H9 (cell line): ENCODE measurements at regions not wholly inside any gene's neighbourhood (a gene's known extent, or its start where the extent isn't known, plus 50 kb on each side); places are given as distances from the start of the nearest gene placed in this dataset.

ENCODE experiments used
- DNase-seq: peaks from one replicate; pipeline ENCODE4 v3.0.0-alpha.2; 2017
- H2AFZ ChIP-seq: one replicate; pipeline ENCODE4 v1.6.1; 2013; ENCODE audit warnings: mild to moderate bottlenecking, low read length, control low read depth, moderate library complexity
- H2AK5ac ChIP-seq: 2 replicates; pipeline ENCODE4 v1.6.1; 2013; ENCODE audit warnings: low read length, control low read depth, mixed read lengths; ENCODE audit not compliant: insufficient read length
- H2BK120ac ChIP-seq: one replicate; pipeline ENCODE4 v1.6.1; 2013; ENCODE audit warnings: low read depth, mild to moderate bottlenecking, low read length, control low read depth, inconsistent platforms; ENCODE audit not compliant: poor library complexity, severe bottlenecking
- H2BK12ac ChIP-seq: 2 replicates; pipeline ENCODE4 v1.6.1; 2013; ENCODE audit warnings: low read length, control low read depth, mixed read lengths, low read depth; ENCODE audit not compliant: insufficient read length
- H2BK15ac ChIP-seq: 2 replicates; pipeline ENCODE4 v1.6.1; 2013; ENCODE audit warnings: low read depth, low read length, control low read depth
- H2BK20ac ChIP-seq: one replicate; pipeline ENCODE4 v1.6.1; 2013; ENCODE audit warnings: low read depth, mild to moderate bottlenecking, low read length, control low read depth, inconsistent platforms; ENCODE audit not compliant: poor library complexity, severe bottlenecking
- H2BK5ac ChIP-seq: 2 replicates; pipeline ENCODE4 v1.6.1; 2013; ENCODE audit warnings: low read length, control low read depth, mixed read lengths; ENCODE audit not compliant: insufficient read length
- H3K14ac ChIP-seq: 2 replicates; pipeline ENCODE4 v1.6.1; 2013; ENCODE audit warnings: low read length, control low read depth; ENCODE audit not compliant: insufficient read depth
- H3K18ac ChIP-seq: 2 replicates; pipeline ENCODE4 v1.6.1; 2013; ENCODE audit warnings: low read depth, mild to moderate bottlenecking, mixed read lengths, low read length, control low read depth; ENCODE audit not compliant: insufficient read length
- H3K23ac ChIP-seq: 2 replicates; pipeline ENCODE4 v1.6.1; 2013; ENCODE audit warnings: low read length, control low read depth, mixed read lengths, low read depth; ENCODE audit not compliant: insufficient read length
- H3K23me2 ChIP-seq: 2 replicates; pipeline ENCODE4 v1.6.1; 2013; ENCODE audit warnings: low read depth, mild to moderate bottlenecking, mixed read lengths, low read length, control low read depth; ENCODE audit not compliant: insufficient read length, poor library complexity, severe bottlenecking
- H3K27ac ChIP-seq: 2 replicates; pipeline ENCODE4 v1.5.1; 2013; ENCODE audit warnings: low read length, control low read depth, mixed read lengths, low read depth; ENCODE audit not compliant: insufficient read length
- H3K27me3 ChIP-seq: 2 replicates; pipeline ENCODE4 v1.6.1; 2013; ENCODE audit warnings: low read length, control low read depth, inconsistent platforms; ENCODE audit not compliant: insufficient read depth
- H3K4ac ChIP-seq: 2 replicates; pipeline ENCODE4 v1.6.1; 2013; ENCODE audit warnings: low read depth, mild to moderate bottlenecking, control low read depth, inconsistent platforms, low read length, moderate library complexity
- H3K4me1 ChIP-seq: 2 replicates; pipeline ENCODE4 v1.6.1; 2013; ENCODE audit warnings: low read length, control low read depth, inconsistent platforms; ENCODE audit not compliant: insufficient read depth
- H3K4me2 ChIP-seq: 2 replicates; pipeline ENCODE4 v1.6.1; 2013; ENCODE audit warnings: low read length, control low read depth, mixed read lengths; ENCODE audit not compliant: insufficient read length, insufficient read depth
- H3K56ac ChIP-seq: 2 replicates; pipeline ENCODE4 v1.6.1; 2013; ENCODE audit warnings: low read depth, mild to moderate bottlenecking, mixed read lengths, low read length, control low read depth; ENCODE audit not compliant: insufficient read length
- H3K79me1 ChIP-seq: 2 replicates; pipeline ENCODE4 v1.6.1; 2013; ENCODE audit warnings: low read depth, mild to moderate bottlenecking, moderate library complexity, low read length, control low read depth, inconsistent platforms; ENCODE audit not compliant: insufficient read depth, poor library complexity, severe bottlenecking
- H3K79me2 ChIP-seq: 2 replicates; pipeline ENCODE4 v1.6.1; 2013; ENCODE audit warnings: low read length, control low read depth, inconsistent platforms; ENCODE audit not compliant: insufficient read depth
- H3K9ac ChIP-seq: 2 replicates; pipeline ENCODE4 v1.6.1; 2013; ENCODE audit warnings: low read length, control low read depth, mixed read lengths; ENCODE audit not compliant: insufficient read length; ENCODE audit errors: extremely low read depth
- H3K9me3 ChIP-seq: one replicate; pipeline ENCODE4 v1.6.1; 2013; ENCODE audit warnings: low read depth, low read length, inconsistent platforms; ENCODE audit not compliant: control insufficient read depth
- H3T11ph ChIP-seq: one replicate; pipeline ENCODE4 v1.6.1; 2013; ENCODE audit warnings: mild to moderate bottlenecking, low read length, control low read depth, inconsistent platforms
- H4K20me1 ChIP-seq: one replicate; pipeline ENCODE4 v1.6.1; 2013; ENCODE audit not compliant: control insufficient read depth, insufficient read length, insufficient read depth
- H4K5ac ChIP-seq: 2 replicates; pipeline ENCODE4 v1.6.1; 2013; ENCODE audit warnings: low read depth, mild to moderate bottlenecking, mixed read lengths, low read length, control low read depth; ENCODE audit not compliant: insufficient read length
- H4K8ac ChIP-seq: replicated peaks from 2 replicates; pipeline ENCODE4 v1.6.1; 2013; ENCODE audit warnings: low read length, control low read depth, mixed read lengths, low read depth; ENCODE audit not compliant: insufficient read length
- H4K91ac ChIP-seq: 2 replicates; pipeline ENCODE4 v1.6.1; 2013; ENCODE audit warnings: low read depth, mild to moderate bottlenecking, moderate library complexity, mixed read lengths, low read length, control low read depth; ENCODE audit not compliant: insufficient read length
- H3K27ac Mint-ChIP-seq, 3 experiments: 2 replicates in 2 of 3; 3 replicates in 1 of 3; pipeline ENCODE4 v1.8.0; 2020 to 2021; ENCODE audit warnings: mixed read lengths in 3 of 3, mild to moderate bottlenecking in 1 of 3, moderate library complexity in 1 of 3
- H3K27me3 Mint-ChIP-seq: 2 replicates; pipeline ENCODE4 v1.8.0; 2021; ENCODE audit warnings: low read depth, mild to moderate bottlenecking, moderate library complexity, mixed read lengths
- H3K36me3 Mint-ChIP-seq, 3 experiments: 2 replicates in 2 of 3; 3 replicates in 1 of 3; pipeline ENCODE4 v1.8.0; 2020 to 2021; ENCODE audit warnings: low read depth in 3 of 3, mixed read lengths in 3 of 3; ENCODE audit not compliant: insufficient read depth in 1 of 3
- H3K4me1 Mint-ChIP-seq, 2 experiments: 2 replicates each; pipeline ENCODE4 v1.8.0; 2020; ENCODE audit warnings: mixed read lengths in 2 of 2
- H3K4me3 Mint-ChIP-seq, 2 experiments: 2 replicates in 1 of 2; 3 replicates in 1 of 2; pipeline ENCODE4 v1.8.0; 2020 to 2021; ENCODE audit warnings: mild to moderate bottlenecking in 2 of 2, mixed read lengths in 2 of 2, moderate library complexity in 1 of 2
- H3K9me3 Mint-ChIP-seq, 2 experiments: 2 replicates in 1 of 2; 3 replicates in 1 of 2; pipeline ENCODE4 v1.8.0; 2020; ENCODE audit warnings: mild to moderate bottlenecking in 2 of 2, mixed read lengths in 2 of 2, moderate library complexity in 1 of 2
- CTCF ChIP-seq: fragments of 200-600 bp; sonication (generic); conservative IDR thresholded peaks from 3 replicates; pipeline ENCODE4 v1.8.0; 2021; ENCODE audit warnings: antibody characterized with exemption, mild to moderate bottlenecking
- WGBS: extraction: QIAGEN DNeasy Blood & Tissue Kit; methylation state at CpG from one replicate; pipeline ENCODE4 v1.1.7; 2013; ENCODE audit warnings: missing lambda C conversion rate, low lambda C conversion rate, mixed read lengths; ENCODE audit not compliant: insufficient read length; ENCODE audit errors: extremely low coverage; 5-methylcytosine and 5-hydroxymethylcytosine counted together

GRCh38 chr14:106846218-106846617 is 1319.8 kb downstream of the TMEM121 start:
- no peak overlapping the region for H3K9ac ChIP-seq

More at GRCh38 chr14:106846218-106846617, 1319.8 kb downstream of the TMEM121 start:
- Mint-ChIP-seq H3K36me3 (peaks cover 7 to 28% (median 13%) of the 10 kb centered on the region in 3 experiments), H3K4me3 (no peak overlapping the region), H3K4me1 (no peaks in the 10 kb centered on the region), H3K9me3 (peaks cover 97 to 99% of the 10 kb centered on the region in 2 experiments), H3K27me3 (no peaks in the 10 kb centered on the region; the same call in none of the 2 replicates), H3K27ac (no peak overlapping the region)
- Histone ChIP-seq H2BK120ac (no peak overlapping the region), H3K27ac (no peak overlapping the region), H2AFZ (no peak overlapping the region), H2BK12ac (no peak overlapping the region), H4K5ac (no peak overlapping the region), H2BK5ac (no peak overlapping the region), H2AK5ac (no peak overlapping the region), H4K20me1 (no peaks in the 10 kb centered on the region), H3K4me2 (no peak overlapping the region), H3K56ac (no peak overlapping the region), H4K8ac (no peak overlapping the region), H2BK15ac (no peak overlapping the region), H3K27me3 (no peaks in the 10 kb centered on the region), H3K23me2 (no peaks in the 10 kb centered on the region), H3K9me3 (peaks cover 84% of the 10 kb centered on the region), H2BK20ac (no peak overlapping the region), H3K14ac (no peak overlapping the region), H3T11ph (no peak overlapping the region), H3K79me2 (no peaks in the 10 kb centered on the region), H3K79me1 (no peaks in the 10 kb centered on the region), H3K4ac (no peak overlapping the region), H3K23ac (no peak overlapping the region), H3K18ac (no peak overlapping the region), H4K91ac (no peak overlapping the region), H3K4me1 (no peaks in the 10 kb centered on the region)
- DNase-seq = no peak
- no peak for TF ChIP-seq CTCF
- WGBS = no CpG with 5 or more reads among the region's 2 CpGs
